ENCODE measurements at regions not wholly inside any gene's neighbourhood (a gene's known extent, or its start where the extent isn't known, plus 50 kb on each side); places are given as distances from the start of the nearest gene placed in this dataset.
"Not testable (repeated sequence)": the region's sequence is repeated elsewhere in the genome, so short reads cannot be mapped to it uniquely, and the experiment has no call there.

GRCh38 chr15:93770788-93771187, 460.6 kb upstream of the MCTP2 start:
- H3K4me1 Mint-ChIP-seq, result peaks cover 14% of the 10 kb centered on the region
- peaks cover 13% of the 10 kb centered on the region for H3K9me3 Mint-ChIP-seq
- TF ChIP-seq CTCF (conservative IDR thresholded peaks at IDR 0.05), result no peak
- H3K36me3 Mint-ChIP-seq (ENCODE audit: low read depth), result peaks cover 9% of the 10 kb centered on the region
- H3K27me3 Mint-ChIP-seq (ENCODE audit: low read depth), result no peaks in the 10 kb centered on the region
- no peak overlapping the region for H3K27ac Mint-ChIP-seq (ENCODE audit: unreplicated experiment)
- DNase-seq (ENCODE audit: low read depth, low spot score), result no peak
- no peak overlapping the region for H3K4me3 Mint-ChIP-seq

- Mint-ChIP-seq H3K27me3 (ENCODE audit: low read depth) (peaks cover 5% of the 10 kb centered on the region), H3K9me3 (peaks cover 5% of the 10 kb centered on the region), H3K4me3 (no peak overlapping the region), H3K4me1 (peaks cover 13% of the 10 kb centered on the region), H3K36me3 (ENCODE audit: low read depth) (peaks cover 6% of the 10 kb centered on the region), H3K27ac (ENCODE audit: unreplicated experiment) (no peak overlapping the region)
- TF ChIP-seq CTCF (conservative IDR thresholded peaks at IDR 0.05), result no peak
- no peak for DNase-seq (ENCODE audit: low read depth, low spot score)
Measured at GRCh38 chr15:93762036-93762435, 469.3 kb upstream of the MCTP2 start.

GRCh38 chr15:93759629-93760028, 471.7 kb upstream of the MCTP2 start:
- no peak for DNase-seq (ENCODE audit: low read depth, low spot score)
- peaks cover 18% of the 10 kb centered on the region for H3K36me3 Mint-ChIP-seq (ENCODE audit: low read depth)
- no peak for TF ChIP-seq CTCF (conservative IDR thresholded peaks at IDR 0.05)
- no peak overlapping the region for H3K27ac Mint-ChIP-seq (ENCODE audit: unreplicated experiment)
- H3K4me3 Mint-ChIP-seq, result no peak overlapping the region
- H3K27me3 Mint-ChIP-seq (ENCODE audit: low read depth), result peaks cover 5% of the 10 kb centered on the region
- peaks cover 13% of the 10 kb centered on the region for H3K4me1 Mint-ChIP-seq
- no peaks in the 10 kb centered on the region for H3K9me3 Mint-ChIP-seq

- TF ChIP-seq CTCF (conservative IDR thresholded peaks at IDR 0.05), result no peak
- Mint-ChIP-seq H3K27me3 (ENCODE audit: low read depth) (peaks cover 5% of the 10 kb centered on the region), H3K36me3 (ENCODE audit: low read depth) (peaks cover 18% of the 10 kb centered on the region), H3K9me3 (no peaks in the 10 kb centered on the region), H3K4me1 (peaks cover 5% of the 10 kb centered on the region), H3K4me3 (no peak overlapping the region), H3K27ac (ENCODE audit: unreplicated experiment) (no peak overlapping the region)
- DNase-seq (ENCODE audit: low read depth, low spot score), result no peak
Measured at GRCh38 chr15:93758824-93759223, 472.5 kb upstream of the MCTP2 start.

- no peak for TF ChIP-seq CTCF (conservative IDR thresholded peaks at IDR 0.05)
- no peaks in the 10 kb centered on the region for H3K27me3 Mint-ChIP-seq (ENCODE audit: low read depth)
- no peak for DNase-seq (ENCODE audit: low read depth, low spot score)
- H3K27ac Mint-ChIP-seq (ENCODE audit: unreplicated experiment), result no peak overlapping the region
- H3K36me3 Mint-ChIP-seq (ENCODE audit: low read depth), result peaks cover 41% of the 10 kb centered on the region
- no peaks in the 10 kb centered on the region for H3K4me1 Mint-ChIP-seq
- H3K9me3 Mint-ChIP-seq, result peaks cover 36% of the 10 kb centered on the region
- H3K4me3 Mint-ChIP-seq, result no peak overlapping the region
Measured at GRCh38 chr15:93748710-93749109, 482.7 kb upstream of the MCTP2 start.

GRCh38 chr15:93734976-93735375, 496.4 kb upstream of the MCTP2 start:
- not testable (repeated sequence) for H3K27me3 Mint-ChIP-seq (ENCODE audit: low read depth); DNase-seq (ENCODE audit: low read depth, low spot score); H3K27ac Mint-ChIP-seq (ENCODE audit: unreplicated experiment); H3K4me1 Mint-ChIP-seq; H3K36me3 Mint-ChIP-seq (ENCODE audit: low read depth); H3K4me3 Mint-ChIP-seq
- H3K9me3 Mint-ChIP-seq, result peaks cover 15% of the 10 kb centered on the region

Data from neural crest cell (in vitro differentiated cells).